ENCODE measurements at regions not wholly inside any gene's neighbourhood (a gene's known extent, or its start where the extent isn't known, plus 50 kb on each side); places are given as distances from the start of the nearest gene placed in this dataset.

GRCh38 chr3:106184540-106185457, 316.0 kb upstream of the CBLB start:
- no peak for DNase-seq

- no peak for DNase-seq
Observed at GRCh38 chr3:106185949-106186348, 317.1 kb upstream of the CBLB start.

DNA sequence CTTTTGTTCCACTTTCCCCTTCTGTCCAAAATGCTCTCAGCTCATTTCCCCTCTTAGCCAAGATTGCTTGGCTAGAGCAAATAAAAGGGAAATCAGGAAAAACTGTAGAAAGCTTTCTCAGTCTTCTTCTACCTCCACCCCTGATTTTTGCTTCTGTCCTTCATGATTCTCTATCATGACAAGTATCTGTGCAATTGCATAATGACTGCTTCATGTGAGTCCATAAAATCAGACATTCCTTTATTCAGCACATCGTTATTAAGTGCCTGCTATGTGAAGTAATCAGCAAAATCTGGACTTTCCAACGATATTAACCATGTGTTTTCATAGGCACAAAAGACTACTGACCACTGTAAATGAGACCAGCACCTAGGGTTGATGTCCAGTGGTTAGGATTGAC, 321.5 kb upstream of the CBLB start:
- no peak for DNase-seq

DNA sequence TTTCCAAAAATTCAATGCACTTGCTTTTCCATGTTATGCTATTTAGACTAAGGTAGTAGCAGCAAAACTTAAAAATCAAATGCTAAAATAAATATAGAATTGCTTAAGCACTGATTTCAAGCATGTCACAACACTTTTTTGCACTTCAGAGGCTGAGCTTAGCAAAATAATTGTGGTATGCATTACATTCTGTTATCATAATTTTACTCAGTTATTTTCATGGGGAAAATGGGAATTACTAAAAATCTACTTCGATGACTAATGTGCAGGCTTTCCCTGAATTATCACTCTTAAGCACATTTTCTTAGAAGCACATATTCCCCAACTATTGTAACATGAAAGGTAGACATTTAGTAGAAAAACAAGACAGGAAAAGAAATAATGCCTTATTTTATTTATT, 322.4 kb upstream of the CBLB start:
- DNase-seq: no peak

- DNase-seq: no peak
Observed at GRCh38 chr3:106191913-106192312, 323.1 kb upstream of the CBLB start.

DNA sequence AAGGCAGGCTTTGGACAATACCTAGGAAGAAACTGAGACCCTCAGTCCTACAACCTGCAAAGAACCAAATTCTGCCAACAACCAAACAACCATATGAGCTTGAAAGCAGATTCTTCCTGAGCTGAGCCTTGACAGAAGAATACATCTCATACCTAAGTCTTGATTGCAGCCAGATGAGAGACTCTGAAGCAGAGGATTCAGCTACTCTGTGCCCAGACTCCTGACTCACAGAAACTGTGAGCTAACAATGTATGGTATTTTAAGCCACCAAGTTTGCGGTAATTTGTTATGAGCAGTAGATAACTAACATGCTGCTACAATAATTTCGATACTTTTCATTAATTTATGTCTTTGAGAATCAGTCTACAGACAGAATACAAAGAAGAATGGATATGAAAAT, 325.1 kb upstream of the CBLB start:
- no peak for DNase-seq

DNA sequence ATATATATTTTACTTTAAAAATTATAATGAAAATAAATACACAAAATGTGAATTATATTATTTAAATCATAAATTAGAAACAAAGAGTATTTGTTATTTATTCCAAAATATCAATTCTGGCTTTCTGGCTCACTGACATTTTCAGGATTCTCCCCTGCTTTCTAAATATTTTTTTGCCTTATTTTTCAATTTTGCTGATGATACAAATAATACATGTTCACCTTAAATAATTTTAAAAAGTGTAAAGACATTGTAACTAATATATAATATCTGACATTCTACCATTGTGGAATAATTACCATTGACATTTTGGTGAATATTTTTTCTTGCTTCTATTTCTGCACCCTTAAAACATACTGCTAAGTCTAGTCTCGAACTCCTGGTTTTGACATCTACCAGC, 325.9 kb upstream of the CBLB start:
- no peak for DNase-seq

DNA sequence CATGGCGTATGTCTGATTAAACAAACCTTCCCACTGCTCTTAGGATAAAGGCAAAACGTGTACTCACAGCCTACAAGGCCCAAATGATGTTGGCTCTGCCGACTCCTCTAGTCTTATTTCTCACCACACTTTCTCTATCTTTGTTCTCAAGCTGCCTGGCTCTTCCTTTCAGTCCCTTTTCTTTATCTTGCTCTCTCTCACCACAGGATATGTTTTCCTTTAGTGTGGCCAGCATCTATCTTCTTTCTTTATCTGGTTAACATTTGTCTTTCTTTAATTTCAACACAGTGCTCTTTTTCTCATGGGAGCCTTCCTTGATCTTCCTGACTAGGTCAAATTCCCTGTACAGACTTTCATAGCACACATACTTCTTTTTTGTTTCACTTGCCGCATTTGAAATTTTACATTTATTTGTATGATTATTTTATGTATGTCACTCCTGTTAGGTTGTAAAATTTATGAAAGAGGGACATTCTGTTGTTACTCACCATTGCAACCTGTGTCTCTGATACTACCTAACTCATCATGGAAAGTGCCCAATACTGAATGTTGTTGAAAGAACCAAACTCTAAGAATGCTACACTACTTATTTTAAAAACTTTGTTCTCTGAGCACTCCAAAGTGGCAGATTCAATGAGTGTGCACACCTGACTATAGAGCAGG, 328.9 kb upstream of the CBLB start:
- DNase-seq: no peak

GRCh38 chr3:106204160-106204868, 335.5 kb upstream of the CBLB start:
- peak; percentile 27 for DNase-seq

DNA sequence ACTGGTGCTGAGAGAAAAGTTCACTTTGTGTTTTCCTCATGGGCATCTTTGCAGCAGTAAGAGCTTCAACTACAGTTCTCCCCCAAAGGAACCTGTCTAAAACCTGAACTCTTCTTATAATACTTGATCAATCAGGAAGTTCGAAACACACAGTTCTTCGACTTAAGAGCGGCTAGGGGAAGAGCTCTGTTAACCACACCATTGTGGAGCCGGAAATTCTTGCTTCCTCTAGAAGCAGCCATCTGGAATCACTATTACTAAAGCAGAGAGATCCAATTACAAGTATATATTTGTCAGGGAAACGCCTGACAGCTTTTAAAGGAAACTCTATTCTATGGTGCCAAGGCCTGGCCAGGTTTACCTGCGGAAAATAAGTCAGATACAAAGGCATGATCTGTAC, 337.3 kb upstream of the CBLB start:
- DNase-seq: peak; percentile 39

GRCh38 chr3:106206613-106207012, 337.8 kb upstream of the CBLB start:
- no peak for DNase-seq

- no peak for DNase-seq
Observed at GRCh38 chr3:106208251-106208650, 339.4 kb upstream of the CBLB start.

- DNase-seq: no peak
Observed at GRCh38 chr3:106208967-106209366, 340.2 kb upstream of the CBLB start.

GRCh38 chr3:106209482-106209881, 340.7 kb upstream of the CBLB start:
- DNase-seq: no peak

DNA sequence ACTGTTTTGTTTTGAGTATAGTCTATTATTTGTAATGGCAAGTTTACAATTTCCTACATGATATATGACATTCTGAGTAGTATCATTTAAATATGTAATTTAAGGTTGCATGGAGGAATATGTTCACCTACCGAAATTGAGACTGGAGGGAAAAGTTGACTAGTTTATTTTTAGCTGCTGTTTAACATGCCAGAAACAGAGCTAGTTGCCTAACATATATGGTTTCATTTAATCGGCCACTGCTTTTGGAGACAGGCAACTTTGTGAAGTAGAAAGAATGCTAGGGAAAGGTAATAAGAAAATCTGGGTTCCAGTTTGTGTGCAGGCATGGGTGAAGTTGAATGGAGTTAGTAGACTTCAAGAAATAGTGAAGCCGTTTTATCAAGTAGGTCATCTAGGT, 342.1 kb upstream of the CBLB start:
- DNase-seq: no peak

- DNase-seq: no peak
Observed at GRCh38 chr3:106212665-106213222, 343.9 kb upstream of the CBLB start.

DNA sequence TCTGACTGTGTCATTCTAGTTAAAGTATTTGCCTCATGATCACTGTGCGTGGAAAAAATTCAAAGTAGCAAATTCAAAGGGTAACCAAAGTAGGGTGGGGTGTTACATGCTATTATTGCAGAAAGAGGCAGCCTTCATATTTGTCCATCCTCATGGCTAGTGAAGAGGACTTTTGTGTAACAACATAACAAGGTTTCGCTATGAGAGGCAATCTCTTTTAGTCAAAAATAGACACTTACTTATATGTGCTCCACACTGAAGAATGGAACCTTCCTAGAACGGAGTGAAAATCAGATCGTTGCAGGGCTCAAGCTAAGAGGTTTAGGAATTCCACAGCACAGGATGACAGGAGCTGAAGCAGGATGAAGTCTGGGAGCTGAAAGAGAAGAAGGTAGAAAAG, 345.1 kb upstream of the CBLB start:
- no peak for DNase-seq

- DNase-seq: no peak
Observed at GRCh38 chr3:106214641-106215040, 345.8 kb upstream of the CBLB start.

DNA sequence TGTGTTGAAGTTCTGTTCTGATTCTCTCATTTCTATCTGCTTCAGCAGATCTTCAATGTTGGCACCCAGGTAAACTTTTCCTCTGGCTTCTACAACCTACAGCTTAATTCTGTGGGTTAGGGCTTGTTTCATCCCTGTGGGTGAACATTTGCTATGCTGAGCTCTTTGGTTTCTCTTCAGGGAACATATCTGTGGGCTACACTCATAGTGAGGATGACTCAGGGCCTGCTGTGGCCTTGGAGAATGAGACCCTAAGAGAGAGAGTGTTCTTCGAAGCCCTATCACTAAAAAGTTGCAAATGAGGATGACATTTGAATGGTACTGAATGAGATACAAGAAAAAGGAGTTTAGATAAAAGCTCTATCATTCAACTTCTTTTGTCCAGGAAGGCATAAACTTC, 346.2 kb upstream of the CBLB start:
- no peak for DNase-seq

GRCh38 chr3:106217745-106218144, 348.9 kb upstream of the CBLB start:
- DNase-seq: no peak

GRCh38 chr3:106227068-106227467, 358.3 kb upstream of the CBLB start:
- no peak for DNase-seq

- no peak for DNase-seq
Observed at GRCh38 chr3:106228271-106228670, 359.5 kb upstream of the CBLB start.

DNA sequence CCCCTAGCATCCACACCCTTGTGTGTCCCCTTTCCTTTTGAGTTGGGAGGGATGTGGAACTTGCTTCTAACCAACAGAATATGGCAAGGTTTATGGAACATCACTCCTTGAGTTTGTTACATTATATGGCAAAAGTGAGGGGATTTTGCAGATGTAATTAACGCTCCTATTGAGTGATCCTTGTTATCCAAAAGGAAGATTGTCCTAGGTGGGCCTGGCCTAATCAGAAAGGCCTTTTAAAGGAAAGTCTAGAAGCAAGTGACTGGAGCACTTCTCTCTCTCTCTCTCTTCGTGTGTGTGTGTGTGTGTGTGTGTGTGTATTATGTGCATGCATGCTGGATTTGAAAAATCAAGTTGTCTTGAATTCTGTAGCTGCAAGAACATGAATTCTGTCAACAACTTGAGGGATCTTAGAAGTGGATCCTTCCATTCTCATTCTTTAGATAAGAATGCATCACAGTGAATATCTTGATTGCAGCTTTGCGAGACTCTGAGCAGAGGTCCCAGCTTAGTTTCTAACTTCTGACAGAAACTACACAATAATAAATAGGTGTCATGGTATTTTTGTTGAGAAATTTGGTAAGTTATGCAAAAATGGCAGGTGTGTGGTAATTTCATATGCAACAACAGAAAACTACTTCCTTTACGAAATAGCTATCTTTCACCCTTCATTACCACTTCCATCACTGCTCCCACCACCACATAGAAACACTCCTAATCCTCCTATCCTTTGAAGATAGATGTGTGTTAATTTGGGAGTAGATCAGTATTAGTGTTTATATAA, 360.9 kb upstream of the CBLB start:
- DNase-seq: no peak
